Neuron (in vitro differentiated cells): ENCODE measurements at regions not wholly inside any gene's neighbourhood (a gene's known extent, or its start where the extent isn't known, plus 50 kb on each side); places are given as distances from the start of the nearest gene placed in this dataset.
A peak's percentile ranks its signal among the peaks of the same experiment; 100 is the strongest.

ENCODE experiments used
- H2AFZ ChIP-seq: one replicate; pipeline ENCODE4 v1.6.1; 2013; ENCODE audit warnings: low read depth, mild to moderate bottlenecking, inconsistent platforms, low read length, moderate library complexity
- H3K27me3 ChIP-seq: one replicate; pipeline ENCODE4 v1.6.1; 2013; ENCODE audit warnings: low read length; ENCODE audit not compliant: insufficient read depth
- H3K36me3 ChIP-seq: one replicate; pipeline ENCODE4 v1.6.1; 2013; ENCODE audit warnings: low read length; ENCODE audit not compliant: insufficient read depth
- H3K4me1 ChIP-seq: one replicate; pipeline ENCODE4 v1.6.1; 2013; ENCODE audit warnings: low read length; ENCODE audit not compliant: insufficient read depth
- H3K4me3 ChIP-seq: 2 replicates; pipeline ENCODE4 v1.5.1; 2013; ENCODE audit warnings: mild to moderate bottlenecking, low read length, moderate library complexity
- H3K9me3 ChIP-seq: one replicate; pipeline ENCODE4 v1.6.1; 2013; ENCODE audit warnings: low read length

- Histone ChIP-seq H3K9me3 (no peaks in the 10 kb centered on the region), H3K4me3 (no peak overlapping the region), H3K4me1 (no peaks in the 10 kb centered on the region), H2AFZ (no peak overlapping the region), H3K27me3 (no peaks in the 10 kb centered on the region), H3K36me3 (no peaks in the 10 kb centered on the region)
Observed at GRCh38 chr3:148307443-148307843, 390.3 kb upstream of the AGTR1 start.

- H3K9me3 ChIP-seq, result no peaks in the 10 kb centered on the region
- H3K4me3 ChIP-seq, result no peak overlapping the region
- H3K4me1 ChIP-seq, result no peaks in the 10 kb centered on the region
- H3K36me3 ChIP-seq, result no peaks in the 10 kb centered on the region
- no peaks in the 10 kb centered on the region for H3K27me3 ChIP-seq
- H2AFZ ChIP-seq, result no peak overlapping the region
Observed at GRCh38 chr3:148309390-148310035, 388.2 kb upstream of the AGTR1 start.

- Histone ChIP-seq H3K4me1 (no peaks in the 10 kb centered on the region), H3K9me3 (no peaks in the 10 kb centered on the region), H3K27me3 (no peaks in the 10 kb centered on the region), H3K4me3 (no peak overlapping the region), H2AFZ (no peak overlapping the region), H3K36me3 (no peaks in the 10 kb centered on the region)
Observed at GRCh38 chr3:148315756-148316155, 381.9 kb upstream of the AGTR1 start.

DNA sequence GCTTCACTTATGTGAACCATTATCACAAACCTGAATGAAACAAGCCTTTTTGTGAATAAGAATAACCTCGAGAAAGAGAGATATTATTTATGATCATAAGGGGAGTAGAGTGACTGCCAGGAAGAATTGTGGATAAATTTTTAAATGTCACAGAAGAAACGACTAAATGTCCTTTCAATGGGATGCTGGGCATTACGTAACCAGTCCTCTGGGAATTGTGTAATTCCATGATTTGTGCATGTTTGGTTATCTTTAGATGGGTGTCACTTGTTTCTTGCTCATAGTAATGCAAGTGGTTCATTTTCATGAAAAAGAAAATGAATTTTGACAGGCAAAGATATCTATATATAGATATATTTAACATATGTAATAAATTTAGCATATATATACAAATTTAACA, 379.5 kb upstream of the AGTR1 start:
- no peaks in the 10 kb centered on the region for H3K9me3 ChIP-seq
- no peak overlapping the region for H3K4me3 ChIP-seq
- no peaks in the 10 kb centered on the region for H3K36me3 ChIP-seq
- no peaks in the 10 kb centered on the region for H3K4me1 ChIP-seq
- H3K27me3 ChIP-seq, result no peaks in the 10 kb centered on the region
- H2AFZ ChIP-seq, result no peak overlapping the region

GRCh38 chr3:148319161-148319915, 378.4 kb upstream of the AGTR1 start:
- Histone ChIP-seq H3K4me3 (no peak overlapping the region), H3K36me3 (no peaks in the 10 kb centered on the region)

GRCh38 chr3:148319960-148320359, 377.7 kb upstream of the AGTR1 start:
- Histone ChIP-seq H3K4me3 (no peak overlapping the region), H2AFZ (no peak overlapping the region), H3K27me3 (no peaks in the 10 kb centered on the region), H3K36me3 (no peaks in the 10 kb centered on the region), H3K4me1 (no peaks in the 10 kb centered on the region), H3K9me3 (no peaks in the 10 kb centered on the region)

More at GRCh38 chr3:148319161-148319915, 378.4 kb upstream of the AGTR1 start:
- H3K27me3 ChIP-seq, result no peaks in the 10 kb centered on the region
- no peaks in the 10 kb centered on the region for H3K4me1 ChIP-seq
- H3K9me3 ChIP-seq, result no peaks in the 10 kb centered on the region
- H2AFZ ChIP-seq, result no peak overlapping the region

DNA sequence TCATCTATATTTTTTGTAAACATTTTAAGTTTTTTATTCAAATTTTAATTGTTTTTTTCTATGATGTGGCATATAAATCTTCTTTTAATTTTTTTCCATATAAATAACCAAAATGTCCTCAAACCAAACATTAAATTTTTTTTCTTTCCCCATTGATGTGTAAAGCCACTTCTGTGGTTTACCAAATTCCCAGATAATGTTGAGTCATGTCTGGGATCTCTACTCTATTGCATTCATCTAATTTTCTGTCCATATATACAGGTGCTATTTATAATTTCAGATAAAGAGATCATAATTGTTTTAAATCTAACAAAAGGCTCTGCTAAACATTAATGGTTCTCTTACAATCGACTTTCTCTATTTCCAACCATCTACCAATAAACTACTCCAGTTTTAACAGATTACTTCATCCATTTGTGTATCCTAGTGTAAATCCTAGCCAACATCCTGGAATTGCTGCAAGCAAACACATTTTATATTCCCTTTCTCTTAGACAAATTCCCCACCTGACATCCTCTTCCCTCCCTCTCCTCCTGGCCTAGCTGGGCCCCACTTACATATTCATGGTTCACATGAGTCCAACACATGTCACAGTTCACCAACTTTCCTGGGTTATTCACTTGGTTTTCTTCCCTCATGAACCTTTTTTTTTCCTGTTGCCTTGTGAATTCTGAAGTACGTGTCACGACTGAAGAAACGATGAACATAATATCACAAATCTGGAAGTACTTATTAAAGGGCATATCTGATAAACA, 368.0 kb upstream of the AGTR1 start:
- Histone ChIP-seq H3K4me3 (no peak overlapping the region), H3K36me3 (no peaks in the 10 kb centered on the region), H2AFZ (peak overlapping the region; percentile 87), H3K27me3 (no peaks in the 10 kb centered on the region), H3K4me1 (peaks cover 27% of the 10 kb centered on the region), H3K9me3 (no peaks in the 10 kb centered on the region)

DNA sequence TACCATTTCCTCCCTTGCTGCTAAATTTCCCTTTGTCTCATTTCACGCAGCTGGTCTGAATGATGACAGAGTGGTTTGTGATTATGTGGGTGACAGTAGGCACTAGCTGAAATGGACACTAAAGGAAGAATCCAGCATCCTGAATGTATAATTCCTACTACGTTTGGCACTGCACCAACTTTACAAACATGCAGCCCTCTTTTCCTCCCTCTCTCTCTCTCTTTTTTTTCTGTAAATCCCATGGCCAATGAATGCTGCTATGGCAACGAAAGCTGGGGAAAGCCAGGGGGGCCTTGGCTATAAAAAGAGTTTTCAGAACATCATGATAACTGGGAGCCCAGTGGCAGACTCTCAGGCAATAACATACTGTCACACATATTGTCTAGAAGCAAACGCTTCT, 367.2 kb upstream of the AGTR1 start:
- H3K36me3 ChIP-seq, result no peaks in the 10 kb centered on the region
- H3K4me3 ChIP-seq, result no peak overlapping the region
- H3K9me3 ChIP-seq, result no peaks in the 10 kb centered on the region

DNA sequence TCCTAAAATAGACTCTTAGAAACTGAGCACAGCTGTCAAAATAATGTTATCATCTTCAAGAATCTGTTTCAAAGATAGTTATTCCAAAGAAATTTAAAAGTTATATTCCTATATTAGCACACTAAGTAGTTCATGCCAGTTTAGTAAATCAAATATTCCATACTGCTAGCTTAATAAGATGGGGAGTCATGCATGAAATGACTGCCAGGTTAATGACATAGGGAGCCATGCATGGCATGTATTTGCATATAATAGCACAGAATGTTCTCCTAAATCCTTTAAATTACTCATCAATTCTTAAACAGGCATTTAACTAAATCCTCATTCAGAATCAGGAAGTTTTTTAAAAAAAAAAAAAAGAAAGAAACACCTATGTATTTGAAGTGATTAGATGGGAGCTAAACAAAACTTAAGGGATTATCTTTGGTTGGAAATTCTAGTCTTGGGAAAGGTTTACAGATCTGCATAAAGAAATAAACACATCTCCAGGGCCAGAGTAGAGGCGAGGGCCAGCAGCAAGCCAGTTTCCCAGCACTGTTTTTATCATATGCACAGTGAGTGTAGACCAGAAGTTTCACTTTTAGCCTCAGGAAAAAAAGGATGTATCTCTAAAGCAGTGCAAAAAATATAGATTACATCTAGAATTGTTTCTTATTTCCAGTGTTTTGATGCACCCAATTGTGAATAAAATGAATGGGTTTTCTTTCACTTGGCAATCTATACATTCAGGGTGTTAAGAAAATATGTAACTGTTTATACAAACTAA, 366.4 kb upstream of the AGTR1 start:
- no peaks in the 10 kb centered on the region for H3K36me3 ChIP-seq
- H3K9me3 ChIP-seq, result no peaks in the 10 kb centered on the region
- no peaks in the 10 kb centered on the region for H3K27me3 ChIP-seq
- H2AFZ ChIP-seq, result peak overlapping the region; percentile 87
- no peak overlapping the region for H3K4me3 ChIP-seq
- peaks cover 27% of the 10 kb centered on the region for H3K4me1 ChIP-seq

More for the DNA sequence above, 367.2 kb upstream of the AGTR1 start:
- Histone ChIP-seq H2AFZ (peak overlapping the region; percentile 87), H3K4me1 (peaks cover 27% of the 10 kb centered on the region), H3K27me3 (no peaks in the 10 kb centered on the region)

GRCh38 chr3:148332509-148332908, 365.2 kb upstream of the AGTR1 start:
- H2AFZ ChIP-seq, result no peak overlapping the region
- H3K4me3 ChIP-seq, result no peak overlapping the region
- no peaks in the 10 kb centered on the region for H3K9me3 ChIP-seq
- no peaks in the 10 kb centered on the region for H3K27me3 ChIP-seq
- no peaks in the 10 kb centered on the region for H3K36me3 ChIP-seq
- peaks cover 27% of the 10 kb centered on the region for H3K4me1 ChIP-seq

DNA sequence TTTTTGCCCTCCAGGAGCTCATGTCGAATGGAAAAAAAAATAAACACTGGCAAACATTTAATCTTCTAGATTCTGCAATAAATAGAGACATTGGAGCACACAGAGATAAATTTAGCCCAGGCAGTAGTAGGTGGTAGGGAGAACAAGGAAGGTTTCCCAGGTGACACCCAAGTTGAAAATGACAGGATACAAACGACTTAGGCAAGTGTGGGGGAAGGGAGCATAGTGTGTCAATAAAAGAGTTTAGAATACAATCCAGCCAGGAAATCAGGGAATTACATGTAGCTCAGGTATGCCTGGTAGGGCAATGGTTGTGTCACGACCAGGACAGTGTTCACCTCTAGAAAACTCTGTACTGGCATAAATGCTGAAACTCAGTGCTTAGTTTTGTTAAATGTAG, 364.6 kb upstream of the AGTR1 start:
- Histone ChIP-seq H3K9me3 (no peaks in the 10 kb centered on the region), H3K27me3 (no peaks in the 10 kb centered on the region), H2AFZ (no peak overlapping the region), H3K4me3 (no peak overlapping the region), H3K36me3 (no peaks in the 10 kb centered on the region), H3K4me1 (peaks cover 27% of the 10 kb centered on the region)

DNA sequence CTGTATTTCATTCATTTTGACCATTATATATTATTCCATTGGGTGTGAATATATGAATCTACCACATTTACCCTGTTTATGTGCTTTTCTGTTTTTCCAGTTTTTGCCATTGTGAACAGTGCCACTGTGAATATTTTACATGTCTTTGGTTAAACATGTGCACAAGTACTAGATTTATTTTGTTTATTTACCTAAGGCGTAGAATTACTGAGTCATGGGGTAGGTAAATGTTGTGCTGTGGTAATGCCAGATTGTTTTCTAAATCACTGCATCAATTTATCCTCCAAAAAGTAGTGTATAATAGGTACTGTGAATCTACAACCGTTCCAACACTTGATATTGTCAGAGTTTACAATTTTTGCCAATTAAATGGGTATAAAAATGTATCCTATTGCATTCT, 362.1 kb upstream of the AGTR1 start:
- H3K9me3 ChIP-seq, result no peaks in the 10 kb centered on the region
- H3K4me3 ChIP-seq, result no peak overlapping the region
- no peaks in the 10 kb centered on the region for H3K27me3 ChIP-seq
- no peak overlapping the region for H2AFZ ChIP-seq
- H3K36me3 ChIP-seq, result no peaks in the 10 kb centered on the region
- H3K4me1 ChIP-seq, result peaks cover 9% of the 10 kb centered on the region

DNA sequence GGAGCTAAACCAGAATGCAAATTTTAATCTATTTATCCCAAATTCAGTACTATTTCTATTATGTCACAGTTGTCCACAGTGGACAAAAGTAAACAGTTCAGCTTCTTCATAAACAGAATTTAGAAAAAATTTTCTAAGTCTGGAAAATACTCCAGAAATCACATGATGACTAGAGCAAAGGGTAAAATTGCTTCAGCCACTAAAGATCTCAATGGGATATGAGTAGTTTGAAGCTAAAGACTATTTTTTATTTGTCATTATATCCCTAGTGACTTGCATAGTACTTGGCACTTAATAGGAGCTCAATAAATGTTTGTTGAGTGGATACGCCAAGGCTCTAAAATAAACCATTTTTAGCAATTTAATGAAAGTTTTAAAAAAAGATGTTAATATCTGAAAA, 354.3 kb upstream of the AGTR1 start:
- Histone ChIP-seq H3K4me1 (no peaks in the 10 kb centered on the region), H3K36me3 (no peaks in the 10 kb centered on the region), H2AFZ (no peak overlapping the region)

More for the DNA sequence above, 354.3 kb upstream of the AGTR1 start:
- no peaks in the 10 kb centered on the region for H3K27me3 ChIP-seq
- no peaks in the 10 kb centered on the region for H3K9me3 ChIP-seq
- no peak overlapping the region for H3K4me3 ChIP-seq
